ENCODE measurements at regions not wholly inside any gene's neighbourhood (a gene's known extent, or its start where the extent isn't known, plus 50 kb on each side); places are given as distances from the start of the nearest gene placed in this dataset.

GRCh38 chr6:105867277-105867676 is 218.9 kb upstream of the PRDM1 start:
- no peak for TF ChIP-seq CTCF (IDR thresholded peaks at IDR 0.05)
- TF ChIP-seq EZH2 (IDR thresholded peaks at IDR 0.05) = no peak
- TF ChIP-seq EZH2phosphoT487 (IDR thresholded peaks at IDR 0.05) = no peak

All from neural progenitor cell (in vitro differentiated cells).